PC-9 (cell line): ENCODE measurements at regions not wholly inside any gene's neighbourhood (a gene's known extent, or its start where the extent isn't known, plus 50 kb on each side); places are given as distances from the start of the nearest gene placed in this dataset.

Experiments
- BruUV-seq: library from RNA; stranded (reverse); fragments of 400-500 nt; replicated peaks from 2 replicates; lab custom pipeline; 2021; lab: Mats Ljungman, UMichigan
- CTCF ChIA-PET: fragments of 300-600 bp; sonication (Branson Sonifier 250); formaldehyde crosslinking; loops from one replicate; lab custom pipeline; 2022; ENCODE audit warnings: antibody characterized with exemption; lab: Charles Lee
- POLR2A ChIA-PET: fragments of 300-600 bp; sonication (Branson Sonifier 250); formaldehyde crosslinking; loops from one replicate; lab custom pipeline; 2022; ENCODE audit warnings: antibody characterized with exemption; ENCODE audit not compliant: unreplicated experiment; lab: Charles Lee
- DNase-seq, 2 experiments: peaks; one replicate each; pipeline versions ENCODE4 v3.0.0 to v3.0.0-alpha.2; 2015 to 2022; ENCODE audit warnings: mixed read lengths in 1 of 2
- H2AFZ ChIP-seq: fragments of 200-600 bp; sonication (generic); 2 replicates; pipeline ENCODE4 v1.8.1; 2017; ENCODE audit warnings: antibody characterized with exemption
- H3F3A ChIP-seq: fragments of 200-600 bp; sonication (generic); 2 replicates; pipeline ENCODE4 v1.8.1; 2017; ENCODE audit warnings: antibody characterized with exemption, mild to moderate bottlenecking, low read depth; ENCODE audit not compliant: insufficient read depth
- H3K27ac ChIP-seq: fragments of 200-600 bp; sonication (generic); 2 replicates; pipeline ENCODE4 v1.6.1; 2016; ENCODE audit warnings: mixed run types
- H3K27me3 ChIP-seq: fragments of 200-600 bp; sonication (generic); 2 replicates; pipeline ENCODE4 v1.6.1; 2016; ENCODE audit warnings: low read depth, mixed run types; ENCODE audit not compliant: insufficient read depth
- H3K36me3 ChIP-seq: fragments of 200-600 bp; sonication (generic); 2 replicates; pipeline ENCODE4 v1.6.1; 2016; ENCODE audit warnings: low read depth, mixed run types
- H3K4me1 ChIP-seq: fragments of 200-600 bp; sonication (generic); replicated peaks from 2 replicates; pipeline ENCODE4 v1.6.1; 2016; ENCODE audit warnings: mixed run types; ENCODE audit not compliant: insufficient read depth
- H3K4me2 ChIP-seq: fragments of 200-600 bp; sonication (generic); 2 replicates; pipeline ENCODE4 v1.6.1; 2017; ENCODE audit warnings: mixed run types
- H3K4me3 ChIP-seq: fragments of 200-600 bp; sonication (generic); 2 replicates; pipeline ENCODE4 v1.6.1; 2016; ENCODE audit warnings: mixed run types
- H3K79me2 ChIP-seq: fragments of 200-600 bp; sonication (generic); 2 replicates; pipeline ENCODE4 v1.6.1; 2017; ENCODE audit warnings: low read depth, mixed run types
- H3K9me2 ChIP-seq: fragments of 200-600 bp; sonication (generic); 2 replicates; pipeline ENCODE4 v1.8.1; 2017; ENCODE audit warnings: mild to moderate bottlenecking; ENCODE audit not compliant: insufficient read depth
- H3K9me3 ChIP-seq: fragments of 200-600 bp; sonication (generic); 2 replicates; pipeline ENCODE4 v1.8.1; 2016; ENCODE audit warnings: low read depth; ENCODE audit not compliant: insufficient read depth
- H4K20me1 ChIP-seq: fragments of 200-600 bp; sonication (generic); 2 replicates; pipeline ENCODE4 v1.8.1; 2017; ENCODE audit not compliant: insufficient read depth
- CTCF ChIP-seq: fragments of 200-600 bp; sonication (generic); conservative IDR thresholded peaks from 2 replicates; pipeline ENCODE4 v1.6.1; 2017; ENCODE audit warnings: mixed run types, antibody characterized with exemption, mild to moderate bottlenecking, moderate library complexity
- EZH2 ChIP-seq: fragments of 200-600 bp; sonication (generic); IDR thresholded peaks from 2 replicates; pipeline ENCODE4 v1.8.0; 2017; ENCODE audit warnings: antibody characterized with exemption, low read depth
- intact Hi-C: fragments of 100-400 bp; cut with micrococcal nuclease; formaldehyde crosslinking; loops from one replicate; pipeline ENCODE4 v1.10.0; 2022; ENCODE audit not compliant: unreplicated experiment

GRCh38 chr13:73451221-73452029, 392.6 kb downstream of the KLF5 start:
- Histone ChIP-seq H3K27ac (no peak overlapping the region), H3K79me2 (no peaks in the 10 kb centered on the region), H3K4me2 (no peak overlapping the region), H3K4me3 (no peak overlapping the region), H3F3A (no peaks in the 10 kb centered on the region), H3K27me3 (no peaks in the 10 kb centered on the region), H3K9me2 (no peaks in the 10 kb centered on the region), H2AFZ (no peak overlapping the region), H3K9me3 (peaks cover 15% of the 10 kb centered on the region), H3K36me3 (no peaks in the 10 kb centered on the region; the same call in 1 of the 2 replicates), H3K4me1 (peaks cover 9% of the 10 kb centered on the region; the same call in 1 of the 2 replicates), H4K20me1 (no peaks in the 10 kb centered on the region)
- CTCF ChIA-PET, result no interaction called here
- no peak for DNase-seq
- no TSS peak for BruUV-seq
- POLR2A ChIA-PET, result no interaction called here
- TF ChIP-seq CTCF (no peak), EZH2 (no peak)
- intact Hi-C loops, result no loop called here

- H3K36me3 ChIP-seq, result no peaks in the 10 kb centered on the region; the same call in 1 of the 2 replicates
- H3K4me1 ChIP-seq, result peaks cover 9% of the 10 kb centered on the region; the same call in 1 of the 2 replicates
- no peak for DNase-seq
- intact Hi-C loops, result no loop called here
- no peaks in the 10 kb centered on the region for H3F3A ChIP-seq
- H3K27ac ChIP-seq, result no peak overlapping the region
- no peaks in the 10 kb centered on the region for H3K27me3 ChIP-seq
- no TSS peak for BruUV-seq
- H2AFZ ChIP-seq, result 0 out of 2 replicates have a peak overlapping the region, but pooled peaks have one; percentile 41
- H3K4me2 ChIP-seq, result no peak overlapping the region
- no peak for TF ChIP-seq CTCF
- TF ChIP-seq EZH2, result no peak
- no peak overlapping the region for H3K4me3 ChIP-seq
- ChIA-PET POLR2A (interaction anchor here (0.6 kb wide), 1 partner anchor 20 kb away, joined by 7 read pairs; no protein-coding TSS in a partner anchor), CTCF (no interaction called here)
- H3K9me3 ChIP-seq, result peaks cover 15% of the 10 kb centered on the region
- H3K9me2 ChIP-seq, result no peaks in the 10 kb centered on the region
- no peaks in the 10 kb centered on the region for H3K79me2 ChIP-seq
- H4K20me1 ChIP-seq, result no peaks in the 10 kb centered on the region
These were observed 391.8 kb downstream of the KLF5 start for GRCh38 chr13:73450583-73450982.

- no peak overlapping the region for H3K4me2 ChIP-seq
- peaks cover 9% of the 10 kb centered on the region; the same call in 1 of the 2 replicates for H3K4me1 ChIP-seq
- intact Hi-C loops, result no loop called here
- peaks cover 15% of the 10 kb centered on the region for H3K9me3 ChIP-seq
- no peaks in the 10 kb centered on the region for H3K79me2 ChIP-seq
- peak in 1 of 2 experiments; percentile 45 for DNase-seq
- ChIA-PET POLR2A (no interaction called here), CTCF (no interaction called here)
- no peak overlapping the region for H2AFZ ChIP-seq
- H3K9me2 ChIP-seq, result no peaks in the 10 kb centered on the region
- H3K36me3 ChIP-seq, result no peaks in the 10 kb centered on the region; the same call in 1 of the 2 replicates
- no peaks in the 10 kb centered on the region for H4K20me1 ChIP-seq
- no peaks in the 10 kb centered on the region for H3K27me3 ChIP-seq
- H3K4me3 ChIP-seq, result no peak overlapping the region
- BruUV-seq, result no TSS peak
- TF ChIP-seq EZH2, result no peak
- no peak overlapping the region for H3K27ac ChIP-seq
- H3F3A ChIP-seq, result no peaks in the 10 kb centered on the region
These were observed 390.4 kb downstream of the KLF5 start for GRCh38 chr13:73449252-73449651.
